WTC11 (cell line): ENCODE measurements at regions not wholly inside any gene's neighbourhood (a gene's known extent, or its start where the extent isn't known, plus 50 kb on each side); places are given as distances from the start of the nearest gene placed in this dataset.

Experiments used
- ATF2 ChIP-seq: sonication (generic); formaldehyde crosslinking; IDR thresholded peaks from 2 replicates; pipeline ENCODE4 v1.8.1; 2022; ENCODE audit warnings: low read depth, missing genetic modification reagents, borderline replicate concordance
- ATF3 ChIP-seq: sonication (generic); formaldehyde crosslinking; conservative IDR thresholded peaks from 2 replicates; pipeline ENCODE4 v1.8.1; 2022; ENCODE audit warnings: mild to moderate bottlenecking, missing genetic modification reagents
- CREB1 ChIP-seq: sonication (generic); formaldehyde crosslinking; IDR thresholded peaks from 2 replicates; pipeline ENCODE4 v1.8.0; 2023; ENCODE audit warnings: mild to moderate bottlenecking, missing genetic modification reagents
- CTCF ChIP-seq: fragments of 200-600 bp; IDR thresholded peaks from 2 replicates; pipeline ENCODE4 v1.8.0; 2022; ENCODE audit warnings: antibody characterized with exemption
- GABPB1 ChIP-seq: sonication (generic); formaldehyde crosslinking; IDR thresholded peaks from 2 replicates; pipeline ENCODE4 v1.8.1; 2023; ENCODE audit warnings: mild to moderate bottlenecking, missing genetic modification reagents
- MAX ChIP-seq: sonication (generic); formaldehyde crosslinking; IDR thresholded peaks from 2 replicates; pipeline ENCODE4 v1.8.0; 2022; ENCODE audit warnings: mild to moderate bottlenecking, missing genetic modification reagents
- MLX ChIP-seq: sonication (generic); formaldehyde crosslinking; IDR thresholded peaks from 2 replicates; pipeline ENCODE4 v1.8.1; 2023; ENCODE audit warnings: mild to moderate bottlenecking, missing genetic modification reagents, moderate library complexity
- NR1H2 ChIP-seq: sonication (generic); formaldehyde crosslinking; IDR thresholded peaks from 2 replicates; pipeline ENCODE4 v1.9.0; 2021; ENCODE audit warnings: mild to moderate bottlenecking, moderate library complexity, missing genetic modification reagents
- TEAD1 ChIP-seq: sonication (generic); formaldehyde crosslinking; IDR thresholded peaks from 2 replicates; pipeline ENCODE4 v1.8.0; 2022; ENCODE audit warnings: mild to moderate bottlenecking, missing genetic modification reagents
- ZNF263 ChIP-seq: sonication (generic); formaldehyde crosslinking; IDR thresholded peaks from 2 replicates; pipeline ENCODE4 v1.8.1; 2022; ENCODE audit warnings: low read depth, mild to moderate bottlenecking, moderate library complexity, missing genetic modification reagents

GRCh38 chr1:106749906-106750305 is 306.6 kb upstream of the PRMT6 start:
- TF ChIP-seq CTCF (no peak), GABPB1 (CRISPR knock-in tag) (no peak), MLX (CRISPR knock-in tag) (no peak), MAX (CRISPR knock-in tag) (no peak), ATF3 (CRISPR knock-in tag) (no peak), ZNF263 (CRISPR knock-in tag) (no peak), NR1H2 (CRISPR knock-in tag) (no peak), TEAD1 (CRISPR knock-in tag) (no peak), CREB1 (CRISPR knock-in tag) (no peak), ATF2 (CRISPR knock-in tag) (no peak)
